Heart right ventricle (tissue), 16 donors: ENCODE measurements at regions not wholly inside any gene's neighbourhood (a gene's known extent, or its start where the extent isn't known, plus 50 kb on each side); places are given as distances from the start of the nearest gene placed in this dataset.

Source experiments
- ATAC-seq, 8 donors: fragments of 200-7000 bp; cut with Tn5 transposase; one replicate each; pipeline ENCODE4 v1.9.1; 2020; ENCODE audit warnings: mild to moderate bottlenecking in 8 of 8, moderate library complexity in 8 of 8, moderate number of reproducible peaks in 1 of 8
- DNase-seq, 2 donors: peaks; one replicate each; pipeline ENCODE4 v3.0.0-alpha.2; 2020
- H3K27ac ChIP-seq, 10 donors: fragments of 200-600 bp; sonication (generic) in 2 of 10; one replicate each; pipeline versions ENCODE4 v1.5.0 to v1.8.0; 2020 to 2022; ENCODE audit warnings: mild to moderate bottlenecking in 3 of 10
- H3K27me3 ChIP-seq, 7 donors: fragments of 200-600 bp; one replicate each; pipeline ENCODE4 v1.8.0; 2021 to 2022; ENCODE audit warnings: mild to moderate bottlenecking in 2 of 7
- H3K36me3 ChIP-seq, 9 donors: fragments of 200-600 bp; sonication (generic) in 1 of 9; one replicate each; pipeline versions ENCODE4 v1.5.0 to v1.8.0; 2020 to 2022; ENCODE audit warnings: mild to moderate bottlenecking in 2 of 9
- H3K4me1 ChIP-seq, 9 donors: fragments of 200-600 bp; sonication (generic) in 1 of 9; one replicate each; pipeline versions ENCODE4 v1.5.0 to v1.8.0; 2020 to 2022; ENCODE audit warnings: mild to moderate bottlenecking in 4 of 9
- H3K4me3 ChIP-seq, 10 donors: fragments of 200-600 bp; sonication (generic) in 2 of 10; one replicate each; pipeline versions ENCODE4 v1.5.0 to v1.8.0; 2020 to 2022; ENCODE audit warnings: mild to moderate bottlenecking in 7 of 10, moderate library complexity in 2 of 10
- H3K9me3 ChIP-seq, 11 donors: fragments of 200-600 bp in 10 of 11; sonication (generic) in 2 of 11; one replicate each; pipeline versions ENCODE4 v1.5.0 to v1.8.0; 2013 to 2022; ENCODE audit warnings: mild to moderate bottlenecking in 2 of 11, control low read depth in 1 of 11, moderate library complexity in 1 of 11
- WGBS, 2 donors: extraction: QIAGEN DNeasy Blood & Tissue Kit; methylation state at CpG; one replicate each; pipeline ENCODE4 v1.1.7; 2013; ENCODE audit warnings: inconsistent platforms in 1 of 2; 5-methylcytosine and 5-hydroxymethylcytosine counted together
- intact Hi-C, 10 donors: fragments of 100-400 bp; cut with DNase I; formaldehyde crosslinking; loops; one replicate each; pipeline versions ENCODE4 v1.11.1 to v1.14.2; 2022
- TF ChIP-seq, protein P1 (sequence below), 9 donors: fragments of 200-600 bp; sonication (generic) in 2 of 9; IDR thresholded peaks; one replicate each; pipeline versions ENCODE4 v1.5.0 to v1.8.0; 2021 to 2022; ENCODE audit warnings: antibody characterized with exemption in 9 of 9, mild to moderate bottlenecking in 5 of 9, moderate library complexity in 1 of 9
- donor health status: Arrhythmogenic right ventricular cardiomyopathy.
- donor health status: ischemic (EF 13 %, LVEDD 7.1; RV severe dilation, severe dysfunction).
- donor health status: healthy with polysubstance abuse.
- donor health status: DM: no; HTN: yes; CAD: no.
- donor health status: DM: no; HTN: no; CAD: no.
- donor health status: ischemic (EF 25% LVEDD 6.9; RV normal size, moderate dysfunction).
- donor health status: ischemic (EF 25% LVEDD 5.7; RV mildly dilated, moderate dysfunction).
- donor health status: healthy.
- donor health status: DM: yes; HTN: yes; CAD: no.
- donor health status: Ischemic cardiomyopathy.
- donor health status: ischemic (EF 35%, LVEDD 5.7; RV mildly dilated, moderate dysfunction).
- donor health status: nonischemic (EF 11% LVEDD 7.7; RV severe dilation, severe dysfunction).
- donor health status: DM: yes; HTN: yes; CAD: no.
- donor health status: PGD.
- donor health status: ischemic (EF 29% LVEDD 5.4; RV normal size, mild dysfunction).
- donor health status: nonischemic (EF 23%, LVEDD 6.1; RV moderate dilation, normal function).

DNA sequence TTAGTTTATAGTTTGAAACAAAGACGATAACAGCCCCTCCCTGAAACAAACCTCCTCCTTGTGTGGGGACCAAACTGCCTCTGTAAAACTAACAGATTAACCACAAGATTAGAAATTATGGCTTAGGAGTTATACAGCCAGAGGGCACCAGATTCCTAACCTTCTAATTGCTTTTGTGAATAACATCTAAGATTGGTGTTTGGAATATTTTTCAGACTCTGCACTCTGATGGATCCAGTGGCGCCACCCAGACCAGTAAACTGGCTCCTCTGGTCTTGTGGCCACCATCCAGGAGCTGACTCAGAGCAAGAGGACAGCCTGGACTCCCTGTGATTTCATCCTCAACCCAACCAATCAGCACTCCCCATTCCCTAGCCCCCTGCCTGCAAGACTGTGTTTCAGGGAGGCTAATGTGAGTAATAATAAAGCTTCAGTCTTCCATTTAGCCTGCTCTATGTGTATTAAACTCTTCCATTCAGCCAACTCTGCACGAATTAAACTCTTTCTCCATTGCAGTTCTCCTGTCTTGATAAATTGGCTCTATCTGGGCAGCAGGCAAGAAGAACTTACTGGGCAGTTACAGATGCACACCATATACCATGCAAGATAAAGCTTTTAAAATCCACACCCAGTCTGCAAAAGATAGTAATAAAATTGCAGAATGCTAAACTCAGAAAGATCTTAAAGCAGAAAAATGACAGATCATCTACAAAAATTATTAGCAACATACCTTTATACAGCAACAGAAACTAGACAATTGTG, 58.5 kb upstream of the SLC22A16 start:
- peaks cover 0 to 25% (median 6%) of the 10 kb centered on the region in 9 donors for H3K4me1 ChIP-seq
- no peak for DNase-seq
- WGBS, 2 donors, result 53 to 77% methylated on average over 3 of the region's 3 CpGs
- TF ChIP-seq, protein P1, sequence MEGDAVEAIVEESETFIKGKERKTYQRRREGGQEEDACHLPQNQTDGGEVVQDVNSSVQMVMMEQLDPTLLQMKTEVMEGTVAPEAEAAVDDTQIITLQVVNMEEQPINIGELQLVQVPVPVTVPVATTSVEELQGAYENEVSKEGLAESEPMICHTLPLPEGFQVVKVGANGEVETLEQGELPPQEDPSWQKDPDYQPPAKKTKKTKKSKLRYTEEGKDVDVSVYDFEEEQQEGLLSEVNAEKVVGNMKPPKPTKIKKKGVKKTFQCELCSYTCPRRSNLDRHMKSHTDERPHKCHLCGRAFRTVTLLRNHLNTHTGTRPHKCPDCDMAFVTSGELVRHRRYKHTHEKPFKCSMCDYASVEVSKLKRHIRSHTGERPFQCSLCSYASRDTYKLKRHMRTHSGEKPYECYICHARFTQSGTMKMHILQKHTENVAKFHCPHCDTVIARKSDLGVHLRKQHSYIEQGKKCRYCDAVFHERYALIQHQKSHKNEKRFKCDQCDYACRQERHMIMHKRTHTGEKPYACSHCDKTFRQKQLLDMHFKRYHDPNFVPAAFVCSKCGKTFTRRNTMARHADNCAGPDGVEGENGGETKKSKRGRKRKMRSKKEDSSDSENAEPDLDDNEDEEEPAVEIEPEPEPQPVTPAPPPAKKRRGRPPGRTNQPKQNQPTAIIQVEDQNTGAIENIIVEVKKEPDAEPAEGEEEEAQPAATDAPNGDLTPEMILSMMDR (IDR thresholded peaks at IDR 0.05), result peak in 2 of 9 donors; percentile 12 to 40
- peaks cover 0 to 13% (median 0%) of the 10 kb centered on the region in 11 donors for H3K9me3 ChIP-seq
- H3K4me3 ChIP-seq, result no peak overlapping the region
- H3K27ac ChIP-seq, result no peak overlapping the region
- intact Hi-C loops, result loop anchor here in 8 of 10 donors (5.0 to 10.0 kb wide), 9 partner anchors 120 to 450 kb away; partner anchors contain the start of genes AMD1 (in 2 of the 8), CDK19 (in 1 of the 8) and RPF2 (in 1 of the 8)
- ATAC-seq, result peak in 3 of 8 donors; percentile 40 to 58 (median 52)
- no peaks in the 10 kb centered on the region for H3K27me3 ChIP-seq
- no peaks in the 10 kb centered on the region for H3K36me3 ChIP-seq

DNA sequence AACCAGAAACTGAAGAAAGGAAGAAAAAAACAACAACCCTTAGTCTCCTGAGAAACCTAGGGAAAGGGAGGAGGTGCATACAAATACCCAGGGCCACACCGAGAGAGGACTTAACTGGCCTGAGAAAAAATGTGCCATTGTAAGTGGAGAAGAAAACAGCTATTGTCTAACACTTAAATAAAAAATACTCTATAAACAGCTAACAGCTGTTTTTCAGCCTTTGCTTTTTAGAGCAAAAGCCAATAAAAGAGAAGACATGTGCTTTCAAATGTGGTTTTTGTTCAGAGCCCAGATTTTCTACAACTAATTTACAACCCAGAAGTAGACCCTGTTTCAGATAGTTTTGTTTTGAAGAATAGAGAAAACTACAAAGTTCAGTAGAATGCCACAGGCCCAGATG, 56.0 kb upstream of the SLC22A16 start:
- DNase-seq (no peak), ATAC-seq (no peak)
- no peak overlapping the region for H3K4me3 ChIP-seq
- no peaks in the 10 kb centered on the region for H3K36me3 ChIP-seq
- peaks cover 0 to 39% (median 12%) of the 10 kb centered on the region in 9 donors for H3K4me1 ChIP-seq
- intact Hi-C loops, result loop anchor here in 7 of 10 donors (5.0 to 10.0 kb wide), 8 partner anchors 122 to 452 kb away; partner anchors contain the start of genes AMD1 (in 2 of the 7), CDK19 (in 1 of the 7) and RPF2 (in 1 of the 7)
- 44 to 61% methylated on average over 1 of the region's 1 CpG for WGBS, 2 donors
- H3K27ac ChIP-seq, result peak overlapping the region in 1 of 10 donors; percentile 16
- H3K9me3 ChIP-seq, result peaks cover 0 to 7% (median 0%) of the 10 kb centered on the region in 11 donors
- no peaks in the 10 kb centered on the region for H3K27me3 ChIP-seq
- TF ChIP-seq, protein P1 (IDR thresholded peaks at IDR 0.05), result no peak

DNA sequence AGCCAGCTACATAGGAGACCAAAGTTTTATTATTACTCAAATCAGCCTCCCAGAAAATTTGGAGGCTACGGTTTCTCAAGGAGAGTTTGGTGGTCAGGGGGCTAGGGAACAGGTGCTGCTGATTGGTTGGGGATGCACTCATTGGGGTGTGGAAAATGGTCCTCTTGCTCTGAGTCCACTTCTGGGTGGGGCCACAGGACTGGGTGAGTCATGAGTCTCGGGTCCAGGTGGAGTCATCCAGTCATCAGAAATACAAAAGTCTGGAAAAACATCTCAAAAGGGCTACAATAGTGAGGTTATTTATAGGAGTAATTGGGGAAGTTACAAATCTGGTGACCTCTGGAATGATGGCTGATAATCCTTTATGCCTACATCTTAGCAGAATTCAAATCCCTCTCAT, 54.3 kb upstream of the SLC22A16 start:
- intact Hi-C loops, result loop anchor here in 7 of 10 donors (5.0 to 10.0 kb wide), 8 partner anchors 124 to 454 kb away; partner anchors contain the start of genes AMD1 (in 2 of the 7), CDK19 (in 1 of the 7) and RPF2 (in 1 of the 7)
- 78 to 93% methylated on average over 2 of the region's 2 CpGs for WGBS, 2 donors
- Histone ChIP-seq H3K36me3 (no peaks in the 10 kb centered on the region), H3K27ac (no peak overlapping the region), H3K9me3 (peaks cover 0 to 7% (median 0%) of the 10 kb centered on the region in 11 donors), H3K27me3 (no peaks in the 10 kb centered on the region), H3K4me1 (peaks cover 0 to 25% (median 6%) of the 10 kb centered on the region in 9 donors), H3K4me3 (no peak overlapping the region)
- DNase-seq, result no peak
- ATAC-seq, result no peak
- TF ChIP-seq, protein P1 (IDR thresholded peaks at IDR 0.05), result no peak

DNA sequence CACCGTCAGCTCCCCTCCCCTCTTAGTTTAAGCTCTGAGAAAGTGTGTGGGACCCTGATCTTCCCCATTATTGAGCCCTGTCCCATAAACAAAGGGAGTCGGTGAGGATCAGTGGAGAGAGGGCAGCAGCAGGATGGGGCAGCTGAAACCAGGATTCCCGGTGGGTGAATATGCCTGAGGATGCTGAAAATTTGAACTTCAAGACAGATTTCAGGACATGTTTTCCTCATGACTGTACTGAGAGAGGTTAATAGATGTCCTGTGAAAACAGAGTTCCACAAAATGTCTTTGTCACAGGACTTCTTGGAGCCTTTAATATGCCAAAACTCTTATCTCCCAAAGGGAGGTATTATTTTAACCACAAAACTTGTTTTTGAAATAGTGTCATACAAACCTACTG, 53.5 kb upstream of the SLC22A16 start:
- Histone ChIP-seq H3K27me3 (no peaks in the 10 kb centered on the region), H3K9me3 (peaks cover 0 to 3% (median 0%) of the 10 kb centered on the region in 11 donors), H3K36me3 (no peaks in the 10 kb centered on the region), H3K4me3 (no peak overlapping the region), H3K4me1 (peaks cover 0 to 23% (median 6%) of the 10 kb centered on the region in 9 donors), H3K27ac (no peak overlapping the region)
- DNase-seq (no peak), ATAC-seq (no peak)
- intact Hi-C loops, result loop anchor here (2.0 to 10.0 kb wide), 16 partner anchors 125 to 675 kb away; partner anchors contain the start of genes AMD1 (in 2 of the 10), GTF3C6 (in 2 of the 10), CDK19 (in 1 of the 10) and RPF2 (in 1 of the 10)
- TF ChIP-seq, protein P1 (IDR thresholded peaks at IDR 0.05), result no peak
- WGBS, 2 donors, result 92 to 93% methylated on average over 3 of the region's 3 CpGs
